ENCODE measurements at regions not wholly inside any gene's neighbourhood (a gene's known extent, or its start where the extent isn't known, plus 50 kb on each side); places are given as distances from the start of the nearest gene placed in this dataset.
"Not testable (repeated sequence)": the region's sequence is repeated elsewhere in the genome, so short reads cannot be mapped to it uniquely, and the experiment has no call there.

DNA sequence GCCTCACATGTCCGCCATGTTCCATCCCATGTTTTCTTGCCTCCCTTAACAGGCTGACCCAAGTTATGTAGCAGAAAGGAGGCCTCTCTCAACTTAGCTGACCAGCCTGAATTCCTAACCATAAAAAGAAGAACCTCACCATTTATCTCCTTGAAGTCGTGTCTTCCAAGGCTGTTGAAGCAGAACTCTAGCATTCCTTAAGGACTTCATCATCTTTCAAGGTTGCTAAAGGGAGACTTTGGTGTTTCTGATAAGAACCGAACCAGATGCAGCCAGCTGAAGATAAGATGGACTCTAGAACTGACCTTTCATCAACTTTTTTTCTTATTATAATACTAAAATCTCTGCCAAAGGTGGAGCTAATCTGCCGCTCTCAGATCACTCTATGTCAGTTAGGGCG lies 571.7 kb upstream of the SLC35B3 start:
- no peak for DNase-seq (ENCODE audit: extremely low read depth in 1 of 11, low read depth in 9 of 11, low spot score in 4 of 11)

DNA sequence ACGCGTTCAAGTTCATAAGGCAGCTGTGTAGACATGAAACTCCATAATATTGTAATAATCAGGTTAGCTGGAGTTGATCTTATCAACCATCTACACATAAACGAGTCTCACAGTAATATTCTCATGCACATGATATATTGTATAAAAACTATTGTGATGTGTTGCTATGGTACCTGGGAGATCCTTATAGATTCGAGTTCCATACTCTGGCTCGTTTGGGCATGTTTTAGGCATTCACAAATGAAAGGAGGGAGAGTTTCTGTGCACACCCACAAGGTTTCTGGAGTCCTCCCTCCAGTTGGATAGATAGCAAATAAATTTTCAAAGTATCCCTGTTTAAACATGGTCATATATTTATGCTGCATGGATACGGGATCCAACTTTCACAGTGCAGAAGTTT lies 567.5 kb upstream of the SLC35B3 start:
- no peak for DNase-seq (ENCODE audit: extremely low read depth in 1 of 11, low read depth in 9 of 11, low spot score in 4 of 11)

DNA sequence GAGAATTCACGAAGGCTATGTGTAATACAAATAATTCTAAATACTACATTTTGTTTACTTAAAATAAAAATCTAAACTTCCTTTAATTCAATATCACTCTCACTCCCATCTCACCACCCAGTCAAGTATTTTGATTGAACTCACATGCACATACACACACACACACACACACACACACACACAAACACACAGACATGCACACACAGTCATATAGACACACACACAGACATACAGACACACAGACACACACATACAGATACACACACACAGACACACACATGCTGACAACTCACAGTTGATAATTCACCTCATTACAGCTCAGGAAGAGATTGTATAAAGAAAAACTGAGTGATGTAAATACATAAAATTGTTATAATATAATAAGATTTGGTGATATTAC lies 559.8 kb upstream of the SLC35B3 start:
- DNase-seq (ENCODE audit: extremely low read depth in 1 of 11, low read depth in 9 of 11, low spot score in 4 of 11): no peak

GRCh38 chr6:8993111-8993510 lies 557.8 kb upstream of the SLC35B3 start:
- DNase-seq (ENCODE audit: extremely low read depth in 1 of 11, low read depth in 9 of 11, low spot score in 4 of 11): no peak

GRCh38 chr6:8991844-8992243 lies 556.5 kb upstream of the SLC35B3 start:
- DNase-seq (ENCODE audit: extremely low read depth in 1 of 11, low read depth in 9 of 11, low spot score in 4 of 11): no peak

GRCh38 chr6:8990075-8990474 lies 554.7 kb upstream of the SLC35B3 start:
- no peak for DNase-seq (ENCODE audit: extremely low read depth in 1 of 11, low read depth in 9 of 11, low spot score in 4 of 11)

DNA sequence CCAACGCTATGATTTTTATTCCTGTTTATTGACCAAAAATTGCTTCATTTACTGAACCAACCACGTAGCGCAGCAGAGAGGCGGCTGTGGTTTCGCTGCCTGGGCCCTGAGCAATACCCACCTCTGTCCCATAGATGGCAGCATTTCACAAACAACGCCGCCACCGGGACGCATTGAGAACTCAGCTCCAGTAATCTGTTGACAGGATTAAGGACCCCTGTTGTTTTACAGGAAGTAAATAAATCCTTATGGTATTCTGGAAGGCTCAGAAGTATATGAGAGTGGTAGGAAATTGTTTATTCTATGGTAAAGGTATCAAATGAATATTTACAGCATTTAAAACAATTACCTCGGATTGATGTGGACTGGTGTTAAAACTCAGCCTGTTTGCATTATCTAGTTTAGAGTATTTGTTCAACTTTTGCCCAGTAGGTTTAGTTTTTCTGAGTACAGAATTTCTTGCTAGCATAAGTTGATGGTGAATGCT lies 547.9 kb upstream of the SLC35B3 start:
- DNase-seq (ENCODE audit: extremely low read depth in 1 of 11, low read depth in 9 of 11, low spot score in 4 of 11): peak; percentile 20 to 70 (median 57)

- no peak for DNase-seq (ENCODE audit: extremely low read depth in 1 of 11, low read depth in 9 of 11, low spot score in 4 of 11)
Observed at GRCh38 chr6:8982668-8983067, 547.3 kb upstream of the SLC35B3 start.

- no peak for DNase-seq (ENCODE audit: extremely low read depth in 1 of 11, low read depth in 9 of 11, low spot score in 4 of 11)
Observed at GRCh38 chr6:8973395-8973794, 538.0 kb upstream of the SLC35B3 start.

DNA sequence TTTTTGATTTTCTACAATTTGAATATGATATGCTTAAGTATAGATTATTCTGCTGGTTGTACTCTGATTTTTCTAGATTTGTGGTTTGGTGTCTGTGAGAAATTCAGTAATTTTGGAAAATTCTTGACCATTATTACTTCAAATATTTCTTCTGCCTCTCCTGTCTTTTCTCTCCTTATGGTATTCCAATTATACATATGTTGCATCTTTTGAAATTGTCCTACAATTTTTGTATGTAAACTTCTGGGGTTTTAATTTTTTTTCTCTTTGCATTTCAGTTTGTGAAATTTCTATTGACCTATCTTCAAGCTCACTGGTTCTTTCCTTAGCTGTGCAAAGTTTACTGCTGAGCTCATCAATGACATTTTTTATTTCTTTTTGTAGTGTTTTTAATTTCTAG lies 534.4 kb upstream of the SLC35B3 start:
- no peak for DNase-seq (ENCODE audit: extremely low read depth in 1 of 11, low read depth in 9 of 11, low spot score in 4 of 11)

DNA sequence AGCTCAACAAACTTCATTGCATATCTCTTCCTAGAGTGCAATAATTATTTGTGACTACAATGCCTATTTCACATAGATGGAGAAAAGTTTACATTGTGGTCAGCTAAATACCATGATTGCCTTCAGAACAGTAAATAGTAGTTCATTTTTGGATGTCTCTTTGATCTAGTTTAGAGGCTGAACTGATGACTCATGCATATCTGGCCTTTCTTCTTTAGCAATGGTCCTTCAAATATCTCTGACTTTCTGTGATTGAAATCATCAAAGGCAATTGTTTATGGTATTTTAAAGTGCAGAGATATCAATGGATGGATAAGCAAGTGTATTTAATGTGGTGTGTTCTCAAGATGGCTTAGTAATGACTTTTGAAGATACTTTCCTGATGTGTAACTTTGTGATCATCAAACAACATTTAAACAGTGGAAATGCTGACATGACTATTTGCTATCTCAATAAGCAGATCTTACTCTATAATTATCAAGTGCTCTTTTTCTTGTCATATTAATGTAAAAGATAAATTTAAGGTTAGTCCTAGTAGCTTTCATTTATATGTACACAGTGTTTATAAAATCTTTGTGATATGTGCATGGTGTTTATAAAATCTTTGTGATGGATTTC lies 523.7 kb upstream of the SLC35B3 start:
- no peak for DNase-seq (ENCODE audit: extremely low read depth in 1 of 11, low read depth in 9 of 11, low spot score in 4 of 11)

DNA sequence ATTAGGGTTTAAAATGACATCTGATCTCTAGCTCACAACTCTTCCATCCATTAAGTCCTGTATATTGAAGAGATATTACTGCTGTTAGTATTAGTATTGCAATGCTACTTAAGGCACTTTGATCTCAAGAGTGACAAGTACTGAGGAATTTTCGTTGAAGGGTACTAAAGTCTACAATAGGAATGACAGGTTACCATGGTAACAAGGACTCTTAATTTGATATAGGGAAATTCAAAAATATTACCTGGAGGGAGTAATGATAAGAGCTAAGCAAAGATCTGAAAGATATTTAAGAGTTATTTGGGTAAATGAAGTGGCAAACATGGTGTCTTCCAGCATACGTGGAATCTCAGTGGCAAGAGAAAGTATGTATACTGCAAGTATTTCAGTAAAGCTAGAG lies 518.0 kb upstream of the SLC35B3 start:
- DNase-seq (ENCODE audit: extremely low read depth in 1 of 11, low read depth in 9 of 11, low spot score in 4 of 11): no peak

- DNase-seq (ENCODE audit: extremely low read depth in 1 of 11, low read depth in 9 of 11, low spot score in 4 of 11): no peak
Observed at GRCh38 chr6:8948733-8949132, 513.4 kb upstream of the SLC35B3 start.

- no peak for DNase-seq (ENCODE audit: extremely low read depth in 1 of 11, low read depth in 9 of 11, low spot score in 4 of 11)
Observed at GRCh38 chr6:8947900-8948299, 512.6 kb upstream of the SLC35B3 start.

- no peak for DNase-seq (ENCODE audit: extremely low read depth in 1 of 11, low read depth in 9 of 11, low spot score in 4 of 11)
Observed at GRCh38 chr6:8944548-8944947, 509.2 kb upstream of the SLC35B3 start.

DNA sequence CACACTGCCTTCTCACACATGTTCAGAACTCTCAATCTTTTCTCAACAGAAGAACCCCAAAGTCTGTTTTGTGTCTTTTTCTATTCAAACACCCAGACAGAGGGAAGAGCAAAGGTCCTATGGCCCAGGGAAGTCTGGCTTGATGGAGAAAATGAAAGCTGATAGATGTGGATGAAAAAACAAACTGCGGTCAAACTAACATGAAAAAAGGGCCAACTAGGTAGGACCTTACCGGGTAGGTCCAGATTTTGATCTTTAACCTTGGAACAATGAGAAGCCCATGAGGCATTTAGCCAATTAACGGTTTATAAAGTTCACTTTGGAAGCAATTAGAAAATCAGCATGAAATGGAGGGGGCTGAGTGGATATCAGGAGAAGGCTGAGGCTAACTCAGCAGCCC lies 507.7 kb upstream of the SLC35B3 start:
- DNase-seq (ENCODE audit: extremely low read depth in 1 of 11, low read depth in 9 of 11, low spot score in 4 of 11): no peak

- DNase-seq (ENCODE audit: extremely low read depth in 1 of 11, low read depth in 9 of 11, low spot score in 4 of 11): no peak
Observed at GRCh38 chr6:8941577-8941976, 506.2 kb upstream of the SLC35B3 start.

DNA sequence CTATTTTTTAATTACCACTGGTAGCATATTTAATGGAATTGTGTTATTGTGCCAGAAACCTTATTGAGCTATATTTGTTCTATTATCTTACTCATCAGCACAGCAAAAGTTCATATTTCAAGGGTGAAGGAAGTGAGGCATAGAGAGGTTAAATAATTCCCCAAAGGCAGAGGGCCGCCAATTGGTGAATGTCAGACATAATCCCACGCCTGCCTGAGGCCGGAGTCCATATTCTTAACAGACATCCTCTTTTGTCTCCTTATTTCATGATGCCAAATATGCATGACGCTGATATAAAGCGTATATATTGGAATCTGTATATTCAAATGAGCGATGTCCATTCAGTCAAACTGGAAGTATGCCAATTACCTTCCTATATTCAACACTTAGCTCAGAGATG lies 505.0 kb upstream of the SLC35B3 start:
- DNase-seq (ENCODE audit: extremely low read depth in 1 of 11, low read depth in 9 of 11, low spot score in 4 of 11): no peak

GRCh38 chr6:8939615-8940014 lies 504.3 kb upstream of the SLC35B3 start:
- peak in 2 of 11 donors; percentile 7 to 11 for DNase-seq (ENCODE audit: extremely low read depth in 1 of 11, low read depth in 9 of 11, low spot score in 4 of 11)

- no peak for DNase-seq (ENCODE audit: extremely low read depth in 1 of 11, low read depth in 9 of 11, low spot score in 4 of 11)
Observed at GRCh38 chr6:8934318-8934717, 499.0 kb upstream of the SLC35B3 start.

GRCh38 chr6:8930009-8930408 lies 494.7 kb upstream of the SLC35B3 start:
- no peak for DNase-seq (ENCODE audit: extremely low read depth in 1 of 11, low read depth in 9 of 11, low spot score in 4 of 11)

DNA sequence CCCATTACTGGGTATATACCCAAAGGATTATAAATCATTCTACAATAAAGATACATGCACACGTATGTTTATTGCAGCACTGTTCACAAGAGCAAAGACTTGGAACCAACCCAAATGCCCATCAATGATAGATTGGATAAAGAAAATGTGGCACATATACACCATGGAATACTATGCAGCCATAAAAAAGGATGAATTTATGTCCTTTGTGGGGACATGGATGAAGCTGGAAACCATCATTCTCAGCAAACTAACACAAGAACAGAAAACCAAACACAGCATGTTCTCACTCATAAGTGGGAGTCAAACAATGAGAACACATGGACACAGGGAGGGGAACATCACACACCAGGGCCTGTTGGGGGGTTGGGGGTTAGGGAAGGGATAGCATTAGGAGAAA lies 484.9 kb upstream of the SLC35B3 start:
- DNase-seq (ENCODE audit: extremely low read depth in 1 of 11, low read depth in 9 of 11, low spot score in 4 of 11): not testable (repeated sequence)

Data from renal cortex interstitium (tissue), 11 donors.